ENCODE measurements at regions not wholly inside any gene's neighbourhood (a gene's known extent, or its start where the extent isn't known, plus 50 kb on each side); places are given as distances from the start of the nearest gene placed in this dataset.

DNA sequence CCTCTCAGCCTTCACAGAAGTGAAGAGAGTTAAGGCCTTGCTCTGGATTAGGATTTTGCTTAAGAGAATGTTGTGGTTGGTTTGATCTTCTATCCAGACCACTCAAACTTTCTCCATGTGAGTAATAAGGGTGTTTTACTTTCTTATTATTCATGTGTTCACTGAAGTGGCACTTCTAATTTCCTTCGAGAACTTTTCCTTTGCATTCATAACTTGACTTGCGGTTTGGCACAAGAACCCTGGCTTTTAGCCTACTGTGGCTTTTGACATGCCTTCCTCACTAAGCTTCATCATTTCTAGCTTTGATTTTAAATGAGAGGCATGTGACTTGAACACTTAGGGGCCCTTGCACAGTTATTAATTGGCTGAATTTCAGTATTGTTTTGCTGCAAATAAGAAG is 166.1 kb upstream of the OPRM1 start:
- DNase-seq, result no peak

DNA sequence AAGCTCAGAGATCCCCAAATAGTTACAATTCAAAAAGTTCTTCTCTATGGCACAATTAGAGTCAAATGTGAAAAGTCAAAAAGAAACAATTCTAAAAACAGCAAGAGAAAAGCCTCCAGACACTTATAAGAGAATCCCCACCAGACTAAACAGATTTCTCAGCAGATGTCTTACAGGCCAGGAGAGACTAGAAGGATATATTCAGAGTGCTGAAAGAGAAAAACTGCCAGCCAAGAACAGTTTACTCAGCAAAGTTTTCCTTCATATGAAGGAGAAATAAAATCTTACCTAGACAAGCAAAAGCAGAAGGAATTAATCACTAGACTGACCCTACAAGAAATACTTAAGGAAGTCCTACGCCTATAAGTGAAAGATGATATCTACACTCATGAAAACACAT is 176.1 kb upstream of the OPRM1 start:
- DNase-seq, result no peak

DNA sequence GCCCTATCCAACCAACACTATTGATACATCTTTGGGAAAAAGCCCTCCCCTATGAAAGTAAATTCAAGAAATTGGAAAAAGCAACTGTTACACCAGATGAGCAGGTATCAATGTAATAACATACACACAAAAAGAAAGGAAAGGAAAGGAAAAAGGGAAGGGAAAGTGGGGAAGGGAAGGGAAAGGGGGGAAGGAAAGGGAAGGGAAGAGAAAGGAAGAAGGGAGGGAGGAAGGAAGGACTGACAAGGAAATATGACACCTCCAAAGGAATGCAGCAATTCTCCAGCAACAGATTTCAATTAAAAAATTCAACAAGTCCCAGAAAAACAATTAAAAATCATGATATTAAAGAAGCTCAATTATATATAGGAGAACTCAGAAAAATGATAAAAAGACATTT is 176.9 kb upstream of the OPRM1 start:
- DNase-seq, result no peak

DNA sequence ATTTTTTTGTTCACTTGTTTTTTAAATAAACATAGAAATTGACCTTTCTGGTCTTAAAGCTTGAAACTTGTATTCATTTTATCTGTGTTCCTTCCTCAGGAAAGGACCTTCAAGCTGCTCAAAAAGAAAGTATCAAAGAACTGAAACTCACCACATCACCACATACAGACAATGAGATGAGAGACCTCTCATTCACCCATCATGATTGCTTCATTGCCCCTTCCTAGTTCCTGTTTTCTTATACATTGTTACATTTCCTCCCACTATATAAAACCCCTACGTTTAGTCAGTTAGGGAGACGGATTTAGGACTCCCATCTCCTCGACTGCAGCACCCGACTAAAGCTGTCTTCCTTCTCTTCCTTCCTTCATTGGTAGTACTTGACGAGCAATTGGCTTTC is 180.5 kb upstream of the OPRM1 start:
- DNase-seq, result peak in 1 of 2 experiments; percentile 12

DNA sequence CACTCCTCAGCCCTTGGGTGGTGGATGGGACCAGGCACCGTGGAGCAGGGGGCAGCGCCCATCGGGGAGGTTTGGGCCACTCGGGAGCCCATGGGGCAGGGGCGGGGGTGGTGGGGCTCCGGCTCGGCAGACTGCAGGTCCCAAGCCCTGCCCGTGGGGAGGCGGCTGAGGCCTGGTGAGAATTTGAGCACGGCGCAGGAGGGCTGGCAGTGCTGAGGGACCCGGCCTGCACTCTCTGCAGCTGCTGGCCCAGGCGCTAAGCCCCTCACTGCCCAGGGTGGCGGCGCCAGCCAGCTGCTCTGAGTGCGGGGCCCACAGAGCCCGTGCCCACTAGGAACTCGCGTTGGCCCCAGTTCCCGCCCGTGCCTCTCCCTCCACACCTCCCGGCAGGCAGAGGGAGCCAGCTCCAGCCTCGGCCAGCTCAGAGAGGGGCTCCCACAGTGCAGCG is 182.1 kb upstream of the OPRM1 start:
- DNase-seq, result no peak

DNA sequence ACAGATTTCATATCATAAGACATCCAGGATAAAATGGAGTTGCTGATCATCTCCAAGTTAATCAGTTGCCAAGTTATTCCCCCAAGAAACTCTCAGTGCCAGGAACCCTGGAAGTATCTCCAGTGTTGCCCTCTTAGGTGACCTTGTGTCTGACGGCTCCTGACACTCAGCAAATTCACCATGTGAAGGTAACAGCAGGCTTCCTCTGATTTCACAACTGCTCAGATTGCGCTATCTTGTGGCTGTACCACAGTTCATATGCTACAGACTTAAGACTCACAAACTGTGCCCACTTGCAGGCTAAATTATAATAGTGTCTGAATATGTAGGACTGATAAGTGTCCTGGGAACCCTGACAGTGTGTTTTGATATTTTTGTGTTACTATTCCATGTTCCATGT is 186.6 kb upstream of the OPRM1 start:
- DNase-seq, result no peak

DNA sequence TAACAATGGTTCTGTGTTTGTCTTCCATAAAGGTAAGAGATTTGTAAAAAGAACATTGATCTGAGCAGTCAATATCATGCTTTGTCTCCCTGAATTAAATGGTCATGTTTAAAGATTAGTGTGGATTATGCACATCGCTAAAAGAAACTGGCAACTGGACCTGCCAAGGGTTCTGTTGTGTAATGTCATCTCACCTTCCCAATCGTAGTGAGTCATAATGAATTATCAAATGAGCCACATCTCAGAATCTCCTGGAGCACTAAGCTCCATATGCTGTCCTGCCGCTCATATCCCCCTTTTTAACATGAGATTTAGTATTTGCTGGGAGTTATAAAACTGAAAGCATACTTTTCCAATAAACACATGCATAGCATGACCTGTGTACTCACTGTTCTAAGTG is 187.0 kb upstream of the OPRM1 start:
- DNase-seq, result no peak

DNA sequence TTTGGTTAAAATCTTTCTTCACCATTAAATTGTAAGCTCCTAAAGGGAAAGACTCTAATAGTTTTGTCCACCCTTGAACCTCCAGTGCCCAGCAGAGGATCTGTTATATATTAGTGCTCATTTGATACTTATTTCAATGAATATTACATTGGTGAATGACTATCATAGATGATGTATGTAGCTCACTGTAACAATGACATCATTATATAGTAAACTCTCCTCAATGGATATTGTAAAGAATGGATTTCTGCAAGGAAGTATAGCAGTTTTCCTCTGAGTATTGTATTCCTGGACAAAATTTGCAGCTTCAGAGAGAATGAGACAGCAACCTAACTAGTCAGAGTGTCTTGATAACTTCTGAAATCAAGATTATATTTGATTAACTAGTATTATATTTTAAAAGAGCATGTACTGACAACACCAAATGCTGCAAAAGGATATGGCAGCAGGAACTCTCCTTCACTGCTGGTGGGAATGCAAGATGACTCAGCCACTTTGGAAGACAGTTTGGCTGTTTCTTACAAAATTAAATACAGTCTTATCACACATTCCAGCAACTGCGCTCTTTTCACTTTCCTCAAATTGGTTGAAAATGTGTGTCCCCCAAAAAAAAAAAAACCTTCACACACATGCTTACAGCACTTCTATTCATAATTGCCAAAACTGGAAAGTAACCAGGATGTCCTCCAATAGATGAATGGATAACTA is 189.8 kb upstream of the OPRM1 start:
- DNase-seq, result no peak

DNA sequence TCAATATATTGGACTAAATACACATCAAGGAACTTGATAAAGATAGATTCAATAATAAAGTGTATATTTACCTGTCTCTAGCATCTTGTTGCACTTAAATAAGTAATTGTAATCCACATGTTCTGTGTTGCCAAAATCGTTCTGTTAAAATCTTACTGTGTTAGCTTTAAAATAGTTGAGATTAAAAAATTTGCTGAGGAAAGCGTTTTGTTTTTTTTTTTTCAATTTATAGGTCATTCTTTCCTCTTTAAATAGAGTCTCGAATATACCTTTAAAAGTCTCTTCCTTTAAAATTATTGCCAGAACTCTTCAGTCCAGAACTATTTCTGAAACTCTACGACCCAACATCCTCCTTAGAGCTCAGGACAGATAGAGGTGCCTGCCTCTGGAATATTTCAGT is 195.6 kb upstream of the OPRM1 start:
- DNase-seq, result no peak

DNA sequence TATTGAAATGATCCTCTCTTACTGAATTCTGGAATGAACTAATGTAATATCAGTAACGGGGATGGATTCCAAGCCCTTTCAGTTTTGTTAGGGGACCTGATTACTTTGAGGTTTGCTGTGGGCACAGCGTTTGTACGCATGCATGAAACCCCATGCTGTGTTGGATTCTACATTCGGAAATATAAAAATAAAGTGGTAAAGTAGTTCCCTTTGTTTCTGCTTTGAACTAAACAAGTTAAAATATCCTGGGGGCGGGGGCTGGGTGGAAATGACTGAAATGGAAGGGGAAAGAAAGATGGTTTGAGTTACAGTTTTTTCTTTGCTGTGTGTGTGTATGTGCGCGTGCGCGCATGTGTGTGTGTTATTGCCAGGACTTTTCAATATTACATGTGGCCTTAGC is 196.5 kb upstream of the OPRM1 start:
- no peak for DNase-seq

DNA sequence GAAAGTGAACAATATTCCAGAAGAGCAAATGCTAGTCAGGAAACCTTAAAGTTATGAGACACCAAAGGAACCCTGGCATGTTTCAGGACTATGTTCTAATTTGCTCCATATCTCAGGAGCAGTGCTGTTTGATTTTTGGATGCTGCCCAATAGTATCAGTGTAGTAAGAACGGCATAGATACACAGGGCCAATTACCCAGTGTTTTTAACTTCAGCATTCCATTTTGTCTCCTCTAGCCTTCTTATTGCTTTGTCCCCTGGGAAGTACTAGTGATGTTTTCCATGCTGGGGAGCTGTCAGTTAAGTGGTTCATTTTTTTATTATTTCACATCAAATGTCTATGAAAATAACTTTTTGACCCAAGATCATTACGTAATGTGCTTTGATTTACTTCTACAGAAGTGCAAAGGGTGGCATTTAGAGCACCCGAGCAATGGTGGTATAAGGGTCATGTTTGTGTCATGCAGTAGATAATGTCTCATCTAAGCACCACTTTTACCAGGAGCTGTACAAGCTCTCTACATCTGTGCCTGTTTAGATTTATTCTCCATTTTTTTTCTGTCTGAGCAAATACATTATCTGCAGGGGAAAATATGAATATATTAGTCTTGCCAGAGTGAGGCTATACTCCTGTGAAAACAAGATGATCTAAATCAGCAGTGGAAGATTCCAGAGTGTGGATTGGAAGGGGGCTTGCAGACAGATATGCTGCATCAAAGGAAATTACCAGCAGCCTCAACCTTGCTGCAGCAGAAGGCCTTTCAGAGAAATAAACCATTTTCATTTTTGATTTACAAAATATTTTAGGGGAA is 198.8 kb upstream of the OPRM1 start:
- DNase-seq, result no peak

DNA sequence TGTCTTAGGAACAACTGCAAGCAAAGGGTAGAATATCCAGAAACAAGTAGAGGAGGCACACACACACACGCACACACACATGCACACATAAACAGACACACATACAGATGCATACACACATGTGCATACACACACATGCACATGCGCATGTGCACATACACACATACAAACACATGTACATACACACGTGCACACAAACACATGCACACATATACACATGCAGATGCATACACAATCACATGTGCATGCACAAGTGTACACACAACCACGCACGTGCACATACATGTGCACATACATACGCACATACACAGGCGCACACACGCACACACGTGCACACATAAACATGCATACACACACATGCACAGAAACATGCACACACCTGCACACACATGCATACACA is 206.5 kb upstream of the OPRM1 start:
- no peak for DNase-seq

DNA sequence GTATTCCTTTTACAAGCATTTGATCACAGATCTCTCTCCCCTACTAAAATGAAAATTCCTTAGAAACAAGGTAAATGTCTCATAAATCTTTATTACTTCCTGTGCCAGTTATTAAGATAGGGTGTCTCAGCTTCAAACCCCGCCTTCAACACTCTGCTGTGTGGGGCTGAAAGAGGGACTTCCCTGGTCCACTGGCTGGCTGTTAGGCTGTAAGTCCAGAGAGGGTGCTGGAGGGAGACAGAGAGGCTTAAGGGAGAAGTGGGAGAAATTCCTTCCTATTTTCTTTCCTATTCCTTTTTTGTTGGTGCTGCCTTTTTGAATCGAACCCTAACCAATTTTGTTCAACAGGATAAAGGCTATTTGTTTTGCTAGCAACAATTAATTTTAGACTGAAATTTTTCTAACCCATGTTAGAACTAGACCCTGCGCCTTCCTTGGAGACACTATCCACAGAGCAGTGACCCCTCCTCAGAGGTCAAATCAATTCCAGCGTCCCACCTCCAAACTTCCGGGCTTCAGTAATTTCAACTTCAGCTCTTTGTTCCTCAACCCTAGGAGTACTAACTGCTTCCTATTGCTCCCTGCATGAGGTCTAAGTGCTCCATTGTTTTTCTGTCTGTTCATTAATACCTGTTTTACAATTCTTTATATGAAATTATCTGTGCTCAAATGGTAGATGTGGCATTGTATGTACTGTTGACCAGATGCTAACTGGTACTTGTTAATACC is 207.5 kb upstream of the OPRM1 start:
- no peak for DNase-seq

DNA sequence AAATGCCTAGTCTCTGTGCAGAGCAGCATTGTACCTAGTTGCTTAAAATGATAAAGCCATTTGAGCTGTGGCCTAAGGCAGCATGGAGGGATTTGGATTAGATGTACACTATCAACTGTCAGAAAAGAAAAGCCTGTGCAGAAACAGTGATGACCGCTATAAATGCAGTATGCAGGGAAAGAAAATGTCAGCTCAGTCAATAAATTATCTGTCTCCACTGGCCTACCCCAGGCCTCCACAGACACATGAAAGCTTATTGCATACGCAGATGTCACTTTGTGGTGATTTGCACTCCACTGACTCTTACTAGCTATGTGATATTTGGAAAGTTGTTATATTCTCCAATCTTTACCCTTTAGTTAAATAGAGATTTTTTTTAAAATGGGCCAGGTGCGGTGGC is 221.9 kb upstream of the OPRM1 start:
- no peak for DNase-seq

DNA sequence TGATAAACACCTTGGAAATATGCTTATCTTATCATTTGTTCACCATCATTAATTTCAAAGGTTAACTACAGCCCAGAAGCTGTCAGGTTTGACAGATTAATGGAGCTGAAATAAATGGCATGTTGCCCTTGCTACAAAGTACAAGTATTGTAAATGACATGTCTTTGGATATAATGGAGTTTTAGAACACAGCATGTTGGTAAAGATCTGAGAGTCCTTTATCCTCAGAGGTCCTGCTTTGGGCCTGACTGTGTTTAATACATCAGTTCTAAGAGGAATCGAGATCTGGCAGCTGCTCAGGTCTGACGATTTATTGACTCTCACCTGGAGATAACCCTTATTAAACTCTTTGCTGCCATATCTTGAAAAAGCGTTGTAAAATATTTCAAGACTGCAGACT is 222.7 kb upstream of the OPRM1 start:
- no peak for DNase-seq

DNA sequence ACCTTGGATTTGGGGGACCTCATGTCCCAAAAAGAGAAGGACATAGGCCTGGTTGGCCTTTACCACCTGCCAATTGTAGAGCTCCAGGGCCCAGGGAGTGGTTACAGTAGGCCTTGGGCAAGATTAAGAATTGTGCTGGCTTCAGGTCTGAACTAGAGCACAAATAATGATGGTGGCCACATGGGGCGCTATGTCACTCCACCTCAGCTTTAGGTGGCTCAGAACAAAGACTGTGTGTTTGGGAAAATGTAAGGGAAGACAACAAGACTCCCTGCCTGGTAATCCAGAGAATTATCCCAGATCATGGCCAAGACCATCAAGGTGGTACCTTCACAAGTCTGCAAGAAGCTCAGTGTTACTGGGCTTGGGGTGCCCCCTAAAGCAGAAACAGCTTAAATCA is 224.9 kb upstream of the OPRM1 start:
- DNase-seq, result no peak

DNA sequence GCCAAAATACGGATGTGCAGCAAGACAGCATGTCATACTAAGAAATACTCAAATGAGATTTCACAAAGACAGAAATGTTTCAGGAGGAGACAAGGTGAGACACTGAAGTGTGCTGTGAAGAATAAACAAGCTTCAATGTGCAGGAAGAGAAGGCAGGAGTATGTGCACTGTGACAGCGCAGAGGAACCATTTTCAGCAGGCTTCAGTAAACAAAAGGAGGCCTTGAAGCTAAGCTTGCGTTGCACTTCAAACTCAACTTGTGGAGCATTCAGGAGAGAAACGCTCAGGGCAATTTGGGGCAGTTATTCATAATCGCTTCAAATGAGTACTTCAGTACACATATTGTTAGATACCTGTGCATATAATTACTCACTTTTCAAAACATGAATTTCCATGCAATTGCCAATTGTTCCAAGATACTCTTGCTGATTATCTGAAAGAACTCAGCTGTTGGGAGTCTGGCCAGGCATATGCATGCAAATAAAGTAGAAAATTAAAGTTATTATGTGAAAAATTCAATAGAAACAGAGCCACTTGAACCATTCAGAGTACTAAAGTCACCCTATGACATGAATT is 234.2 kb upstream of the OPRM1 start:
- no peak for DNase-seq

DNA sequence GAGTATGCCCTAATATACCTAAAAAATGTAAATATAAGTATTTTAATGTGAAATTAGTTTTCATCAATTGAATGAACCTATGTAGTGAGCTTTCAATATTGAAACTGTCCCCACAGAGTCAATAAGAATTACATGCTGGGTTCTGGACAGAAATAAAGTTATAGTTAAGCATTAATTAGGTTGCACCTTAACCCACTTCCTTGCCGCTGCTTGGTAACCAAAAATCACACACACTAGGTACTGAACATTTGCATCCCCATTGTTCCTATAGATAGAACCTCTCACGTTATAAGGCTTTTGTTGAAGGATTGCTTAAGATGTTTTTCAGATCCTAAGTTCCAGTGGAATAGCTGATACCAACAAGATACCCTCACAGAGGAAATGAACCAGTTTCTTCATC is 237.1 kb upstream of the OPRM1 start:
- no peak for DNase-seq

DNA sequence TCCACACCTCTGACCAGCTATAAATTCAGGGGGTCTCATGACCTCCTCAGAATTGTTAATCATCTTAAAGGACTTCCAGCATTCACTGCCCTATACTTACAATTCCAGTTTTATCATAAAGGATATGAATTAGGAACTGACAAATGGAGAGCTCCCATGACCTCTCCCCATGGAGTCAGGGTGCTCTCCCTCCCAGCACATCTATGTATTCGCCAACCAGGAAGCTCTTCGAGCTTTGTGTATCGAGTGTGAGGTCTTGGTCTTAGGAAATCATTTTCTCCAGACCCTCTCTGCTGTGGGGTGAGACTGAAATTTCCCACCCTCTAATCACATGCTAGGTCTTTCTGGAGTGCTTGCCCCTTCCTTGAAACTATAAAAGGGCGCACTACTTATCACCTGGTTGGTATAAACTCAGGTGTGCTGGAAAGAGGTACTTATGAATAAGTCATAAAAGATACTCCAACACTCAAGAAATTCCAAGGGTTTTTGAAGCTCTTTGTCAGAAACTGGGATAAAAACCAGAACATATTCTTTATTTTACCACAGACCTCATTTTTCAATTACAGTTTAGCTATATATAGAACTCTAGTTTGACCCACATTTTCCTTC is 238.4 kb upstream of the OPRM1 start:
- DNase-seq, result no peak

DNA sequence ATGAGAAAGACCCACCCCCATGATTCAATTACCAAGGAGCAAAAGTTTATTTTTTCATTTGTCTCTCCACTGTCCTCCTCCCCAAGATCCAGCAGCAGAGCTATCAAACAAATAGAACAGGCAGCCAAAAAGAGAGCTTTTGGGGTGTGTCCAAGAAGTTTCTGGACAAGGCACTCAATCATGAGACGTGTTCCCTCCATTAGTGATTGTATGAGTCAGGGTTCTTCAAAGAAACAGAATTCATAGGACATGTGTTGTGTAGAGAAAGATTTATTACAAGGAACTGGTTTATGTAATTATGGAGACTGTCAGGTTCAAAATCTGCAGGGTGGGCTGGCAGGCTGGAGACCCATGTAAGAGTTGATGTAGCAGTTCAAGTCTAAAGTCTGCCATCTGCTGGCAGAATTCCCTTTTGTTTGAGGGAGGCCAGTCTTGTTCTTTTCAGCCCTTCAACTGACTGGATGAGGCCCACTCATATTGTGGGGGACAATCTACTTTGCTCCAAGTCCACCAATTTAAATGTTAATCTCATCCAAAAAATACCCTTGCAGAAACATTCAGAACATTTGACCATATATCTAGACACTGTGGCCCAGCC is 248.1 kb upstream of the OPRM1 start:
- peak; percentile 16 to 24 for DNase-seq

DNA sequence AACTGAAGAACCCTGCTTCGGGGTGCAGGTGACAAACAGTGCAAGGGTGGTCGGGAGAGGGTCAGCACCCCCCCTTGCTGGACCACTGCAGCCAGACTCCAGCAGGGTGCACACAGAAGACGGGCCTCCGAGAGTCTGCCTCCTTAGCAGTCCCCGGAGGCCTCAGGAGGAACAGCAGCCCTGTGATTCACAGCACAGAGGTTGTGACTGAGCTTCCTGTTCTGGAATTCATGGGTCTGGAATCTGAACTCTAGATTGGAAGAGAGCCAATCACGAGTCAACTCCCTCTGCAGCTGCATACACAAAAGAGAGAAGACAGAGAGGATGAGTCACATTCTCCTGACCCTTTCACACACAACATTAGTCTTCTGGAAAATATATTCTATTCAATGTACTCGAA is 249.0 kb upstream of the OPRM1 start:
- peak; percentile 1 to 3 for DNase-seq

DNA sequence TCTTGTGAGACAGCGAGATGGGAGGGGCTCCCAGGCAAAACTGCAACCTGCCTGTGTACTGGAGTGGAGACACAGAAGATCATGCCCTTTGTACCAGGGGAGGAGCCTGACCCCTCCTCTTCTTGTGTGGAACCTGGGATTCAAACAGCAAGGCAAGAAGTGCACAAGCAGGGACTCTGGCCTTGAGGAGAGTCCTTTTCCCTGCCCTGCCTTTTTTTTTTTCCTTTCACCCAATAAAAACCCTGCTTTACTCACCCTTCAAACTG is 251.8 kb upstream of the OPRM1 start:
- no peak for DNase-seq

DNA sequence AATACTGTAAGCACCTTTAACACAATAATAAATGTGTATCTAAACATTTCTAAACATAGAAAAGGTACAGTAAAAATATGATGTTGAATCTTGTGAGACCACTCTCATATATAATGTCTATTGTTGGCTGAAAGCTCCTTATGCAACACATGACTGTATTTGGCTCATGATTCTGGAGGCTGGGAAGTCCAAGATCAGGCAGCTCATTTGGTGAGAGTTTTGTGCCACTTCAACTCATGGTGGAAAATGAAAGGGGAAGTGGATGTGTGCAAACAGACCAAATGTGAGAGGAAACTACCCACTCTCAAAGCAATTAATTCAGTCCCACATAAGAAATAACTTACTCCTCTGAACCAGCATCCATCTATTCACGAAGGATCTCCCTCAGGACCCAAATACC is 257.7 kb upstream of the OPRM1 start:
- no peak for DNase-seq
